ENCODE measurements at regions not wholly inside any gene's neighbourhood (a gene's known extent, or its start where the extent isn't known, plus 50 kb on each side); places are given as distances from the start of the nearest gene placed in this dataset.

GRCh38 chr3:74564560-74564959 lies 49.9 kb downstream of the CNTN3 start:
- no peaks in the 10 kb centered on the region for H3K36me3 Mint-ChIP-seq
- no peak overlapping the region for H3K4me3 Mint-ChIP-seq
- ChIA-PET POLR2A (no interaction called here), CTCF (no interaction called here)
- H3K27me3 ChIP-seq (ENCODE audit: control insufficient read depth in 2 of 2, insufficient read depth in 2 of 2, low read length in 2 of 2): no peaks in the 10 kb centered on the region
- H3K4me3 ChIP-seq (ENCODE audit: low read length): no peak overlapping the region
- no peaks in the 10 kb centered on the region for H3K4me1 Mint-ChIP-seq
- peaks cover 3 to 33% (median 16%) of the 10 kb centered on the region in 11 donors for H3K9me3 Mint-ChIP-seq
- intact Hi-C loops (cut with micrococcal nuclease): no loop called here
- H3K36me3 ChIP-seq (ENCODE audit: control insufficient read depth in 2 of 3, insufficient read depth in 3 of 3, low read length in 3 of 3): no peaks in the 10 kb centered on the region
- H3K27me3 Mint-ChIP-seq: no peaks in the 10 kb centered on the region
- no peak overlapping the region for H3K27ac Mint-ChIP-seq
- DNase-seq (no peak), ATAC-seq (no peak)
- H3K9me3 ChIP-seq (ENCODE audit: control insufficient read depth in 2 of 3, low read length in 3 of 3): peaks cover 0 to 10% (median 0%) of the 10 kb centered on the region in 3 experiments
- no peaks in the 10 kb centered on the region for H3K4me1 ChIP-seq (ENCODE audit: control insufficient read depth in 2 of 2, insufficient read depth in 2 of 2, low read length in 2 of 2)
- H3K27ac ChIP-seq (ENCODE audit: low read depth, low read length): no peak overlapping the region

DNA sequence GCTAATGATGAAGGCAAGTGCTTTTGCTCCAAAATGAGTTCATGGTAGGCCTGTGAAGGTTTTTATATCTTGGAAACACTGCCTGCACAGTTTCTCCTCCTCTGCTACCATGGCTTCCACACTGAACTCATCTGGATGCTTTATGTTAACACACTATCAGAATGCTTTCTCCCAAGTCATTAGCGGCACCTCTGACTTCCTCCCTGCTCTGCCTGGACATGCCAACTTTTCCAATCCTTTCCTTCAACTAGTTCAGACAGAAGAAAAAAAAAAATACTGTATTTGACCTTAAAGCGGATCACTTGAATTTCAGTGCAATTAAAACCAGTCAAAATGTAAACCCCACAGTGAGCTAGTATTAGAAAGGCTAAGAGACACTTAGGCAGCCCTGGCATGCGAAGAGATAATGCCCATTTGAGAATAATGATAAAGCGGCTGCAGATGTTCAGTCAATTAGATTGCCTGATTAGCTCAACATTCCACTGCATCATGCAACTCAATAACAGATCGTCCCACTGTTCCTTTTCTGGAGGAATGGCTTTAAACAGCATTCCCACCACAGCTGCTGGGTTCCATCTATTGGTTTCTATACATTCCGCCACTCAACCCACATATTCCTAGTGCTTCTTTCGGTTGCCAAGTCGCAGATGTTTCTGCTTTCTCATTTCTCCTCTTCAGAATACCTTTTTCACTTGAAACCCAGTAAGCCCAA lies 51.7 kb downstream of the CNTN3 start:
- no peaks in the 10 kb centered on the region for H3K27me3 ChIP-seq (ENCODE audit: control insufficient read depth in 2 of 2, insufficient read depth in 2 of 2, low read length in 2 of 2)
- H3K27me3 Mint-ChIP-seq: no peaks in the 10 kb centered on the region
- H3K4me1 Mint-ChIP-seq: no peaks in the 10 kb centered on the region
- no peak for DNase-seq
- H3K9me3 Mint-ChIP-seq: peaks cover 3 to 28% (median 18%) of the 10 kb centered on the region in 11 donors
- no peak overlapping the region for H3K27ac ChIP-seq (ENCODE audit: low read depth, low read length)
- H3K9me3 ChIP-seq (ENCODE audit: control insufficient read depth in 2 of 3, low read length in 3 of 3): peaks cover 0 to 10% (median 0%) of the 10 kb centered on the region in 3 experiments
- no peak overlapping the region for H3K4me3 Mint-ChIP-seq
- CTCF ChIA-PET: no interaction called here
- no peak for ATAC-seq
- no peaks in the 10 kb centered on the region for H3K36me3 ChIP-seq (ENCODE audit: control insufficient read depth in 2 of 3, insufficient read depth in 3 of 3, low read length in 3 of 3)
- no peak overlapping the region for H3K4me3 ChIP-seq (ENCODE audit: low read length)
- H3K4me1 ChIP-seq (ENCODE audit: control insufficient read depth in 2 of 2, insufficient read depth in 2 of 2, low read length in 2 of 2): no peaks in the 10 kb centered on the region
- intact Hi-C loops (cut with micrococcal nuclease): no loop called here
- no peaks in the 10 kb centered on the region for H3K36me3 Mint-ChIP-seq
- POLR2A ChIA-PET: no interaction called here
- H3K27ac Mint-ChIP-seq: no peak overlapping the region

DNA sequence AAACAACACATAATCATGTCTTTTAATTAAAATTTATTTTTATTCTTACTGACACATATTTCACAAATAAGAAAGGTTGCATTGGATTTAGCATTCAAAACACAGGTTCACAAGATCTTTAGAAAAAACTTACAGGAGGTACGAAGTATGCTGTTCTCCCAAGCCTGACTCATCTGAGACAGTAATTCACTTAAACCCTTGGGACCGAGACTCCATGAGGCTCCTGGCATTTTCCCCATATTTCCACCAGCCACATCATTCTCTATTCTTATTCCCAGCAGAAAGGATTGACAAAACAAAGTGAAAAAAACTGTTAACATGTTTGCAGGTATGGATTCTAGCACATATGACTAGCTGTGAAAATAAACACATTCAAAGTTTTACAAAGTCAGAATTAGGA lies 52.6 kb downstream of the CNTN3 start:
- CTCF ChIA-PET: no interaction called here
- Mint-ChIP-seq H3K4me3 (no peak overlapping the region), H3K36me3 (no peaks in the 10 kb centered on the region), H3K4me1 (no peaks in the 10 kb centered on the region), H3K9me3 (peaks cover 3 to 29% (median 15%) of the 10 kb centered on the region in 11 donors), H3K27me3 (no peaks in the 10 kb centered on the region), H3K27ac (no peak overlapping the region)
- no peaks in the 10 kb centered on the region for H3K27me3 ChIP-seq (ENCODE audit: control insufficient read depth in 2 of 2, insufficient read depth in 2 of 2, low read length in 2 of 2)
- no peaks in the 10 kb centered on the region for H3K36me3 ChIP-seq (ENCODE audit: control insufficient read depth in 2 of 3, insufficient read depth in 3 of 3, low read length in 3 of 3)
- ATAC-seq (no peak), DNase-seq (no peak)
- H3K4me1 ChIP-seq (ENCODE audit: control insufficient read depth in 2 of 2, insufficient read depth in 2 of 2, low read length in 2 of 2): no peaks in the 10 kb centered on the region
- intact Hi-C loops (cut with micrococcal nuclease): no loop called here
- H3K4me3 ChIP-seq (ENCODE audit: low read length): no peak overlapping the region
- peaks cover 0 to 10% (median 0%) of the 10 kb centered on the region in 3 experiments for H3K9me3 ChIP-seq (ENCODE audit: control insufficient read depth in 2 of 3, low read length in 3 of 3)
- POLR2A ChIA-PET: no interaction called here
- no peak overlapping the region for H3K27ac ChIP-seq (ENCODE audit: low read depth, low read length)

DNA sequence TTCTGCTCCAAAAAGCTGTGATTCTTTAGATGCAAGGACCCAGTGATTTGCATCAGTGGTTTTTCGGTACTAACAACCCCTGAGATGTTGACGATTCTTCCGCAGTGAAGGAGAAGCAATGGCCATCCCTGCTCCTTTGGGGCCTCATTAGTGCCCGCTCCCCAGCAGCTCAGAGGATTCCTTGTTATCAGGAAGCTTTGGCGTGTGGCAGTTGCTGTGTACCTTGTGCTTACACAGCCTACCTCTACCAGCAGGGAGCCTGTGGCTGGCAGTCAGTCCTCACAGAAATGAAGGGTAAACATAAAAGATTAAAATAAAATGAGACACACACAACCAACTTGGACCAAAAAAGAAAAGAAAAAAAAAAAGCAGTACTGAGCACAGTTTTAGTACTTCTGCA lies 55.2 kb downstream of the CNTN3 start:
- no peaks in the 10 kb centered on the region for H3K9me3 ChIP-seq (ENCODE audit: control insufficient read depth in 2 of 3, low read length in 3 of 3)
- Mint-ChIP-seq H3K27me3 (no peaks in the 10 kb centered on the region), H3K4me3 (no peak overlapping the region), H3K27ac (no peak overlapping the region), H3K36me3 (no peaks in the 10 kb centered on the region), H3K9me3 (peaks cover 0 to 34% (median 16%) of the 10 kb centered on the region in 11 donors), H3K4me1 (no peaks in the 10 kb centered on the region)
- no peaks in the 10 kb centered on the region for H3K4me1 ChIP-seq (ENCODE audit: control insufficient read depth in 2 of 2, insufficient read depth in 2 of 2, low read length in 2 of 2)
- no peaks in the 10 kb centered on the region for H3K27me3 ChIP-seq (ENCODE audit: control insufficient read depth in 2 of 2, insufficient read depth in 2 of 2, low read length in 2 of 2)
- DNase-seq: no peak
- intact Hi-C loops (cut with micrococcal nuclease): no loop called here
- no peak overlapping the region for H3K27ac ChIP-seq (ENCODE audit: low read depth, low read length)
- ATAC-seq: no peak
- ChIA-PET POLR2A (no interaction called here), CTCF (no interaction called here)
- no peaks in the 10 kb centered on the region for H3K36me3 ChIP-seq (ENCODE audit: control insufficient read depth in 2 of 3, insufficient read depth in 3 of 3, low read length in 3 of 3)
- H3K4me3 ChIP-seq (ENCODE audit: low read length): no peak overlapping the region

GRCh38 chr3:74550686-74551085 lies 63.8 kb downstream of the CNTN3 start:
- Histone ChIP-seq H3K27ac (ENCODE audit: low read depth, low read length) (no peak overlapping the region), H3K36me3 (ENCODE audit: control insufficient read depth in 2 of 3, insufficient read depth in 3 of 3, low read length in 3 of 3) (no peaks in the 10 kb centered on the region), H3K4me1 (ENCODE audit: control insufficient read depth in 2 of 2, insufficient read depth in 2 of 2, low read length in 2 of 2) (no peaks in the 10 kb centered on the region), H3K27me3 (ENCODE audit: control insufficient read depth in 2 of 2, insufficient read depth in 2 of 2, low read length in 2 of 2) (no peaks in the 10 kb centered on the region), H3K4me3 (ENCODE audit: low read length) (no peak overlapping the region), H3K9me3 (ENCODE audit: control insufficient read depth in 2 of 3, low read length in 3 of 3) (no peaks in the 10 kb centered on the region)
- intact Hi-C loops (cut with micrococcal nuclease): no loop called here
- CTCF ChIA-PET: no interaction called here
- H3K9me3 Mint-ChIP-seq: peaks cover 2 to 39% (median 15%) of the 10 kb centered on the region in 11 donors
- no peaks in the 10 kb centered on the region for H3K4me1 Mint-ChIP-seq
- no peaks in the 10 kb centered on the region for H3K27me3 Mint-ChIP-seq
- no peak overlapping the region for H3K27ac Mint-ChIP-seq
- no peak for DNase-seq
- no peak for ATAC-seq
- POLR2A ChIA-PET: no interaction called here
- H3K4me3 Mint-ChIP-seq: no peak overlapping the region
- no peaks in the 10 kb centered on the region for H3K36me3 Mint-ChIP-seq

DNA sequence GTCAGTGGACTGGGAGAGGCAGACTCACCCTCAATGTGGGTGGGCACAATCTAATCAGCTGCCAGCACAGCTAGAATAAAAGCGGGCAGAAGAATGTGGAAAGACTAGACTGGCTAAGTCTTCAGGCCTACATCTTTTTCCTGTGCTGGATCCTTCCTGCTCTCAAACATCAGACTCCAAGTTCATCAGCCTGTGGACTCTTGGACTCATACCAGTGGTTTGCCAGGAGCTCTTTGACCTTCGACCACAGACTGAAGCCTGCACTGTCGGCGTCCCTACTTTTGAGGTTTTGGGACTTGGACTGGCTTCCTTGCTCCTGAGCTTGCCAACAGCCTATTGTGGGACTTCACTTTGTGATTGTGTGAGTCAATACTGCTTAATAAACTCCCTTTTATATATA lies 68.0 kb downstream of the CNTN3 start:
- H3K36me3 Mint-ChIP-seq: no peaks in the 10 kb centered on the region
- H3K4me3 Mint-ChIP-seq: no peak overlapping the region
- no peaks in the 10 kb centered on the region for H3K36me3 ChIP-seq (ENCODE audit: control insufficient read depth in 2 of 3, insufficient read depth in 3 of 3, low read length in 3 of 3)
- peaks cover 2 to 17% (median 8%) of the 10 kb centered on the region in 11 donors for H3K9me3 Mint-ChIP-seq
- no peaks in the 10 kb centered on the region for H3K27me3 Mint-ChIP-seq
- ATAC-seq (no peak), DNase-seq (no peak)
- no peak overlapping the region for H3K27ac Mint-ChIP-seq
- H3K4me1 Mint-ChIP-seq: no peaks in the 10 kb centered on the region
- intact Hi-C loops (cut with micrococcal nuclease): no loop called here
- H3K4me3 ChIP-seq (ENCODE audit: low read length): no peak overlapping the region
- ChIA-PET POLR2A (no interaction called here), CTCF (no interaction called here)
- no peaks in the 10 kb centered on the region for H3K4me1 ChIP-seq (ENCODE audit: control insufficient read depth in 2 of 2, insufficient read depth in 2 of 2, low read length in 2 of 2)
- no peaks in the 10 kb centered on the region for H3K27me3 ChIP-seq (ENCODE audit: control insufficient read depth in 2 of 2, insufficient read depth in 2 of 2, low read length in 2 of 2)
- no peak overlapping the region for H3K27ac ChIP-seq (ENCODE audit: low read depth, low read length)
- no peaks in the 10 kb centered on the region for H3K9me3 ChIP-seq (ENCODE audit: control insufficient read depth in 2 of 3, low read length in 3 of 3)

DNA sequence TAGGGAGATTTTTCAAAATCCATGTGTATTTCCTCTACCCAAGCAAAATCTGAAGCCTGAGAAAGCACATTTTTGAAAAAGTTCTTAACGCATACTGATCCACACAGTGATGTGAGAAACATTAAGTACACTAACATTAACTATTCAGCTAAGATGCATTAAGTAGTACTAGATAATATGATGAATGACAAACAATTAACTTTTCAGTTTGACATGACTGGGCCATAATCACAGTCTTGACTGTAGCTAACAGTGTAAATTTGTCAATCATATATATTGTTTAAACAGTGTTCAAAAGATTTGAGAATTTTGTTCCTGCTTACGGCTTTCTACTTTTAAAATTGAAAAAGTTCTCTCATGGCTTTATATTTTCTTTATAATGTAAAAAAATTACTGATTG lies 72.0 kb downstream of the CNTN3 start:
- H3K27me3 Mint-ChIP-seq: no peaks in the 10 kb centered on the region
- intact Hi-C loops (cut with micrococcal nuclease): no loop called here
- H3K27ac Mint-ChIP-seq: no peak overlapping the region
- Histone ChIP-seq H3K9me3 (ENCODE audit: control insufficient read depth in 2 of 3, low read length in 3 of 3) (no peaks in the 10 kb centered on the region), H3K36me3 (ENCODE audit: control insufficient read depth in 2 of 3, insufficient read depth in 3 of 3, low read length in 3 of 3) (no peaks in the 10 kb centered on the region), H3K27ac (ENCODE audit: low read depth, low read length) (no peak overlapping the region), H3K4me1 (ENCODE audit: control insufficient read depth in 2 of 2, insufficient read depth in 2 of 2, low read length in 2 of 2) (no peaks in the 10 kb centered on the region), H3K4me3 (ENCODE audit: low read length) (no peak overlapping the region), H3K27me3 (ENCODE audit: control insufficient read depth in 2 of 2, insufficient read depth in 2 of 2, low read length in 2 of 2) (no peaks in the 10 kb centered on the region)
- no peak overlapping the region for H3K4me3 Mint-ChIP-seq
- no peaks in the 10 kb centered on the region for H3K36me3 Mint-ChIP-seq
- DNase-seq (no peak), ATAC-seq (no peak)
- CTCF ChIA-PET: no interaction called here
- peaks cover 0 to 13% (median 4%) of the 10 kb centered on the region in 11 donors for H3K9me3 Mint-ChIP-seq
- POLR2A ChIA-PET: no interaction called here
- H3K4me1 Mint-ChIP-seq: no peaks in the 10 kb centered on the region

Measured in naive thymus-derived CD4-positive, alpha-beta T cell (primary cell).